Esophagus muscularis mucosa (tissue), 4 donors: ENCODE measurements at regions not wholly inside any gene's neighbourhood (a gene's known extent, or its start where the extent isn't known, plus 50 kb on each side); places are given as distances from the start of the nearest gene placed in this dataset.

Experiments
- EP300 ChIP-seq: sonication (generic); formaldehyde crosslinking; IDR thresholded peaks from one replicate; pipeline ENCODE4 v1.6.1; 2017; ENCODE audit warnings: antibody characterized with exemption
- POLR2A ChIP-seq: fragments of 450-650 bp; IDR thresholded peaks from one replicate; pipeline ENCODE4 v1.6.1; 2017; ENCODE audit warnings: antibody characterized with exemption, moderate library complexity, mild to moderate bottlenecking, low read depth
- POLR2AphosphoS5 ChIP-seq, 2 donors: sonication (generic); formaldehyde crosslinking; IDR thresholded peaks; one replicate each; pipeline ENCODE4 v1.6.1; 2017; ENCODE audit warnings: antibody characterized with exemption in 2 of 2
- TF ChIP-seq, protein P1 (sequence below), 3 experiments: fragments of 200-600 bp in 2 of 3; fragments of 450-650 bp in 1 of 3; sonication (generic) in 2 of 3; IDR thresholded peaks; one replicate each; pipeline ENCODE4 v1.5.1; 2017 to 2019; ENCODE audit warnings: antibody characterized with exemption in 3 of 3, mild to moderate bottlenecking in 2 of 3, moderate library complexity in 1 of 3

DNA sequence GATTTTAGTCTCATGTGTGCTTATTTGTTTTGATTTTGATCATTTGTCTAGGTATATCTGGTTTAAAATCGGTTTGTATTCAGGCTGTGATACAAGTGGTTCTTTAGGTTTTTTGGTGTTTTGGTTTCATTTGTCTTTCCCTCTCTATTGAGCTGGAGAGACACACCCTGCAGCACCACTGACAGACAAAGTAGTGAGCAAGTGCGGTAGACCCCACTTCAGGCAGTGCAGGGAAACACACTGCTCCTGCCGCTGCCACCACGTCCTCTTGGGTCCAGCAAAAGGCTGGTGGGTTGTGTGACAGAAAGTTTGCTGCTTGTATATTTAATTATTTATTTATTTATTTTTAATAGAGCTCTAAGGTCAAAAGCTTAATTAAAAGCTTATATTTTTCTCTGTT lies 801.0 kb downstream of the NR2F1-AS1 start:
- TF ChIP-seq EP300: no peak
- no peak for TF ChIP-seq POLR2AphosphoS5 (IDR thresholded peaks at IDR 0.05)
- TF ChIP-seq, protein P1, sequence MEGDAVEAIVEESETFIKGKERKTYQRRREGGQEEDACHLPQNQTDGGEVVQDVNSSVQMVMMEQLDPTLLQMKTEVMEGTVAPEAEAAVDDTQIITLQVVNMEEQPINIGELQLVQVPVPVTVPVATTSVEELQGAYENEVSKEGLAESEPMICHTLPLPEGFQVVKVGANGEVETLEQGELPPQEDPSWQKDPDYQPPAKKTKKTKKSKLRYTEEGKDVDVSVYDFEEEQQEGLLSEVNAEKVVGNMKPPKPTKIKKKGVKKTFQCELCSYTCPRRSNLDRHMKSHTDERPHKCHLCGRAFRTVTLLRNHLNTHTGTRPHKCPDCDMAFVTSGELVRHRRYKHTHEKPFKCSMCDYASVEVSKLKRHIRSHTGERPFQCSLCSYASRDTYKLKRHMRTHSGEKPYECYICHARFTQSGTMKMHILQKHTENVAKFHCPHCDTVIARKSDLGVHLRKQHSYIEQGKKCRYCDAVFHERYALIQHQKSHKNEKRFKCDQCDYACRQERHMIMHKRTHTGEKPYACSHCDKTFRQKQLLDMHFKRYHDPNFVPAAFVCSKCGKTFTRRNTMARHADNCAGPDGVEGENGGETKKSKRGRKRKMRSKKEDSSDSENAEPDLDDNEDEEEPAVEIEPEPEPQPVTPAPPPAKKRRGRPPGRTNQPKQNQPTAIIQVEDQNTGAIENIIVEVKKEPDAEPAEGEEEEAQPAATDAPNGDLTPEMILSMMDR (IDR thresholded peaks at IDR 0.05): no peak
- TF ChIP-seq POLR2A: no peak
